ENCODE measurements at regions not wholly inside any gene's neighbourhood (a gene's known extent, or its start where the extent isn't known, plus 50 kb on each side); places are given as distances from the start of the nearest gene placed in this dataset.

DNA sequence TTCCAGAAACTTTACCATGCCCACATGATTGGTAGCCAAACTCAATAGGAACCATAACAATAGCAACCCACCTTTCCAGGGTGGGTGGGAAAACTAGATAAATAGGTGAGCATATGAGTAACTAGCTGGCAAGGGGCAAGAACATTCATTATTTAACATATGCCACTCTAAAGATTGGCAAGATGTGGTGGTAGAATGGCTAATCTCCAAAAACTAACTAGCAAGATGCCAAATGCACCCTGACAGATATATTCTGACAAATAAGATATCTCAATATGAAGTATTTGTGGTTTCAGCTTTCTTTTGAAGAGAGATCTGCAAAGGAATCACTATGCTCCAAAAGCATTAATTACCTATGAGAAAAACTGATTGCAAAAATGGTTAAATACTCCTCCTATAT lies 895.6 kb downstream of the TLE1 start:
- TF ChIP-seq POLR2AphosphoS5 (IDR thresholded peaks at IDR 0.05; ENCODE audit: borderline replicate concordance, low read depth, low read length) (no peak), EZH2 (IDR thresholded peaks at IDR 0.05) (no peak), FOXP2 (optimal IDR thresholded peaks at IDR 0.05; ENCODE audit: control extremely low read depth, extremely low read length, insufficient read depth) (no peak)
